ENCODE measurements at regions not wholly inside any gene's neighbourhood (a gene's known extent, or its start where the extent isn't known, plus 50 kb on each side); places are given as distances from the start of the nearest gene placed in this dataset.
A peak's percentile ranks its signal among the peaks of the same experiment; 100 is the strongest.

DNA sequence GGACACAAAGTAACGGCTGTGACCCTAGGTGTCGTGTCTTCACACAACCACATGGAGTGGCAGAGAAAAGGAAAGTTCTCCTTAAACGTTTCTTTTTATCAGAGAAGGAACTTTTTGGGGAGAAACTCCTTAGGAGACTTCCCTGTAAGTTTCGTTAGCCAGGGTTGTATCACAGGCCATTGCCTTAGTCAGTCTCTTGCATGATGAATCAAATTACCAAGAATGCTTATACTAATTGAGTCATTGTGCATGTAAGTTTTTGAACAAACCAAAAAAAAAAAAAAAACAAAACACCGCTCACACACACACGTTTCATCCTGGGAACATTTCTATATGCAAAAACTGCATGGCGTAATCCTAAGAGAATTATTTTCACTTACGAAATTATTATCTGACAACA is 150.4 kb upstream of the SATB1 start:
- no peak for DNase-seq (ENCODE audit: low read depth, low spot score)
- ChIA-PET POLR2A (no interaction called here), CTCF (no interaction called here)
- H3K4me3 ChIP-seq (ENCODE audit: low read depth, low read length): no peak overlapping the region
- TF ChIP-seq, protein P1, sequence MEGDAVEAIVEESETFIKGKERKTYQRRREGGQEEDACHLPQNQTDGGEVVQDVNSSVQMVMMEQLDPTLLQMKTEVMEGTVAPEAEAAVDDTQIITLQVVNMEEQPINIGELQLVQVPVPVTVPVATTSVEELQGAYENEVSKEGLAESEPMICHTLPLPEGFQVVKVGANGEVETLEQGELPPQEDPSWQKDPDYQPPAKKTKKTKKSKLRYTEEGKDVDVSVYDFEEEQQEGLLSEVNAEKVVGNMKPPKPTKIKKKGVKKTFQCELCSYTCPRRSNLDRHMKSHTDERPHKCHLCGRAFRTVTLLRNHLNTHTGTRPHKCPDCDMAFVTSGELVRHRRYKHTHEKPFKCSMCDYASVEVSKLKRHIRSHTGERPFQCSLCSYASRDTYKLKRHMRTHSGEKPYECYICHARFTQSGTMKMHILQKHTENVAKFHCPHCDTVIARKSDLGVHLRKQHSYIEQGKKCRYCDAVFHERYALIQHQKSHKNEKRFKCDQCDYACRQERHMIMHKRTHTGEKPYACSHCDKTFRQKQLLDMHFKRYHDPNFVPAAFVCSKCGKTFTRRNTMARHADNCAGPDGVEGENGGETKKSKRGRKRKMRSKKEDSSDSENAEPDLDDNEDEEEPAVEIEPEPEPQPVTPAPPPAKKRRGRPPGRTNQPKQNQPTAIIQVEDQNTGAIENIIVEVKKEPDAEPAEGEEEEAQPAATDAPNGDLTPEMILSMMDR (IDR thresholded peaks at IDR 0.05; ENCODE audit: insufficient read depth, low read length, missing control alignments): no peak

DNA sequence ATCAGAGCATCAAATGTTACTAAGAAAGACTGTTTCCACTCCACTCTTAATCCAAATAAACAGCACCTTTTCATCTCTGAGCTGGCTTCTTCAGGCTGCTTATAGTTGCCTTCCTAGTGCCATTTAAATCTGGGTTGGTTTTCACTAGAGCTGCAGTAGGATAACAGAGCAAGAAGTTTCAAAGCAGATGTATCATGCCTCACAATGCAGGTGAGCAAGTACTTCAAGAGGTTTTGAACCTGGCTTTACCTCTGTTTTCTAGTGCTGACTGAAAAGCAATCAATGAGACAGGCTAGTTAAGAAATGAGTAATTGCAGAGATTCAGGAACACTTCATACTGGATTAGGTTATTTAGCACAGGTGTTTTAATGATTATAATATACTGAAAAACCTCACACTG is 147.7 kb upstream of the SATB1 start:
- no peak for DNase-seq (ENCODE audit: low read depth, low spot score)
- no peak overlapping the region for H3K4me3 ChIP-seq (ENCODE audit: low read depth, low read length)
- TF ChIP-seq, protein P1 (IDR thresholded peaks at IDR 0.05; ENCODE audit: insufficient read depth, low read length, missing control alignments): no peak
- ChIA-PET POLR2A (no interaction called here), CTCF (no interaction called here)

DNA sequence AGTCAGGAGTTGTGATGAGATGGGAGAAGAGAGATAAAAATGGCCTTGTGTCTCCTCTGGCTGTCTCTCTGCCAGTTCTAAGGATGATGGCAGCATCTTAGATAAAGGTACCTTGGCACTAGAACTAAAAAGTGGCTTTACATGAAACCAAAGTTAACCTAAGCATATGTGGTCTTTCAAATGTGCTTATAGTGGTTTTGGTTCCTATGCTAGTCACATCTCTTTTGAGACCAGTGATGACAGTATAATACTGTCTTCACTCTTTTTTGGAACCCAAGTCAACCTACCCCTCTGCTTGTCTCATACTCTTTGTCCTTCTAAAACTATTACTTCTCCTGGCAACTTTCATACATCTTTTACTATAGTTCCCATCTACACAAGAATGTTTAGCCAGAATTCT is 142.2 kb upstream of the SATB1 start:
- POLR2A ChIA-PET: no interaction called here
- CTCF ChIA-PET: no interaction called here

DNA sequence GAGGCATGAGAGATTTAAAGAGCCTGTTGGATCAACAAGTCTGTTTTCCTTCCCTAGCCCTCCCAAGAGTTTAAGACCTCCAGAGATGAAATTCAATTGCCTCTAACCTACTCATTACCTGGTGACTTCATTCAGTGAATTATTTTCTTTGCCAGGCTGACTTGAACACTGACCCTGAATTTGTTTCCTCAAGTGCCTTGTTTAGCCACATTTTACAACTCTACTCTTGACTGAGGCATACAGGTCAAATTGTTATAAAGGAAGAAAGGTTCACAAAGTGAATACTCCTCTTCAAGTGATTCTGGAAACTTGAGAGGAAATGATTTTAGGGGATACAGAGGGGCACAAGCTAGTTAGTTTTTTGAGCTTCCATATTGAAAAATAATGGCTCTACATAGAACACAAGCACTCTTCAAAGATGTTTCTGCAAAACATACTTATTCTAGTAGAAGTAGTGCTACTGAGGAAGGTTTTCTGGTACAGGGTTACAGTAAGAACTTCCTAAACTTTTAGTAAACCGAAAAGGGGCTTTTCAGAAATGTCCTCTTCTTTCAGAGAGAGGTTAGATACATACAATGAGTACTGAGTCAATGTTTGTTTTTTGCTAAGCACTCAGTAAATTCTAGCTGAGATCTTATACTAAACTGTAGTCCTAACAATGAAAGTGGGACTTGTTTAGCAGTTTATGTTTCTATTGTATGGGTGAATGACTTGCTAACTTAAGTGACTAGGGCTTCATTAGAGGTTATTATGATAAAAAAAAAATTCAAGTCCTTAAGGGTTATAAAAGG is 137.4 kb upstream of the SATB1 start:
- no peak overlapping the region for H3K4me3 ChIP-seq (ENCODE audit: low read depth, low read length)

More for the DNA sequence above, 142.2 kb upstream of the SATB1 start:
- no peak for DNase-seq (ENCODE audit: low read depth, low spot score)
- H3K4me3 ChIP-seq (ENCODE audit: low read depth, low read length): no peak overlapping the region
- TF ChIP-seq, protein P1 (IDR thresholded peaks at IDR 0.05; ENCODE audit: insufficient read depth, low read length, missing control alignments): no peak

DNA sequence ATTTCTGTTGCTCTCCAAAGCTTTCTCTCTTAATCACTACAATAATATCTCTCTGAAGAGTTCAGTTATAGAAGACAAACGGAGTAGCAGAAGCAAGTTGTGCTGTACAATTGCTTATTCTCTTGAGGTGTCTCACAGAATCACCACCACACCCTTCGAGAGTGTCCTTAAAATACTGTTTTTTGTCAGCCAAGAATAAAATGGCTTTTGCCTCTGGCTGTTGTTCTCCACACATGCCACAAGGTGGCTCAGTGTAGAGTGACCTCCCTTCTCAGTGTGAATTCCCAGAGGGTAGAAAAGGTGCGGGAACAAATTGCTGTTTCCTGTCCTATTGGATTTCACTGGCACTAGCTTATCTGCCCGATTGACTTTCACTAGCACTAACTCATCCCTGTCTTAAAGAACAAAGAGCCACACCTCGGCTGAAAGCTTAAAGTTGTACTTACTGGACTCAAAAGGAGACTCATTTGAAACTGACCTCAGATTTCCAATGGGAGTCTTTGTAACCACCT is 134.2 kb upstream of the SATB1 start:
- TF ChIP-seq, protein P1 (IDR thresholded peaks at IDR 0.05; ENCODE audit: insufficient read depth, low read length, missing control alignments): peak; percentile 32
- ChIA-PET POLR2A (no interaction called here), CTCF (interaction anchor here (0.8 to 1.2 kb wide), 3 partner anchors 22 to 1309 kb away, joined by 3 to 10 read pairs (median 3); no protein-coding TSS in a partner anchor)
- no peak for DNase-seq (ENCODE audit: low read depth, low spot score)
- H3K4me3 ChIP-seq (ENCODE audit: low read depth, low read length): no peak overlapping the region

More for the DNA sequence above, 137.4 kb upstream of the SATB1 start:
- DNase-seq (ENCODE audit: low read depth, low spot score): no peak
- TF ChIP-seq, protein P1 (IDR thresholded peaks at IDR 0.05; ENCODE audit: insufficient read depth, low read length, missing control alignments): no peak
- ChIA-PET POLR2A (no interaction called here), CTCF (no interaction called here)

DNA sequence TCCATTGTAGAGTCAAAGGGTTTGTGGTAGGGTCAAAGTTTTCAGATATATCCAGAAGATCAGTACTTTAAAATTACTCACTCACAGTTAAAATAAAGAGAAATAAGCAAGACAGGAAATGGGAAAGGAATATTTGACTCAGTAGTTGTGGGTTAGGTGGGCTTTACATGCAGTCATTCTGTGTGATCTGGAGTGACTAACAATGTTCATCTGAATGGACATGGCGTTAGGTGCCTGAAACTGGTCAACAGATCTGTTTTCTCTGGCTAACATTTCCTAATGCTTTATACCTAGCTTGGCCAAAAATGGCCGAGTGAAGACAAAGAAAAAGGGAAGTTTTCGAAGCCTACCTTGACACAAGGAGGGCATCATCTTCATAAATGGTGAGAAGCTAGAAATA is 133.4 kb upstream of the SATB1 start:
- POLR2A ChIA-PET: no interaction called here
- CTCF ChIA-PET: interaction anchor here (0.9 kb wide), 1 partner anchor 1310 kb away, joined by 3 read pairs; no protein-coding TSS in a partner anchor
- no peak for DNase-seq (ENCODE audit: low read depth, low spot score)
- TF ChIP-seq, protein P1 (IDR thresholded peaks at IDR 0.05; ENCODE audit: insufficient read depth, low read length, missing control alignments): no peak
- H3K4me3 ChIP-seq (ENCODE audit: low read depth, low read length): no peak overlapping the region

All from AG04449 (cell line).